AG09309 (cell line): ENCODE measurements at regions not wholly inside any gene's neighbourhood (a gene's known extent, or its start where the extent isn't known, plus 50 kb on each side); places are given as distances from the start of the nearest gene placed in this dataset.

Experiments used
- DNase-seq: peaks from one replicate; pipeline ENCODE4 v3.0.0-alpha.2; 2010; ENCODE audit warnings: low read depth
- H3K4me3 ChIP-seq: 2 replicates; pipeline ENCODE4 v1.5.1; 2011; ENCODE audit warnings: mild to moderate bottlenecking, low read depth, low read length, moderate library complexity; ENCODE audit not compliant: control insufficient read depth
- TF ChIP-seq, protein P1 (sequence below): IDR thresholded peaks from 2 replicates; pipeline ENCODE4 v1.5.1; 2011; ENCODE audit warnings: mild to moderate bottlenecking, low read depth, low read length, inconsistent platforms; ENCODE audit not compliant: insufficient read depth, control insufficient read depth; ENCODE audit errors: missing control alignments

DNA sequence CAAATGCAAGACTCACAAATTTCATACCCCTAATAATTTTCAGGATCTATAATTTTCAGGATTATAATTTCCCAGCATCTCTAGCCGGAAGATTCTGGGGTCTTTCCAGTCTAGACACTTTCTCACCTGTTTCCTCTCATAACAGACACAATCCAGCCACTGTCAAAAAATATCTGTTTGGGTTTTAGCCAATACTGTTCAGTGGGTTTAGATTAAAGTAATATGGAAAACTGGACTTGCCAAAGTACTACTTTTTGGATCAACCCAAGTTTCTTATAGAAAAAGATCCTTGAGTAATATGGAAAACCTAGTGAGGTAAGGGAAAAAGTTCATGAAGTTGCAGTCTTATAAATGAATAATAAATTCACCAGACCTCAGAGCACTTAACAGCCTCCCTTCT, 62.1 kb upstream of the NEBL start:
- TF ChIP-seq, protein P1, sequence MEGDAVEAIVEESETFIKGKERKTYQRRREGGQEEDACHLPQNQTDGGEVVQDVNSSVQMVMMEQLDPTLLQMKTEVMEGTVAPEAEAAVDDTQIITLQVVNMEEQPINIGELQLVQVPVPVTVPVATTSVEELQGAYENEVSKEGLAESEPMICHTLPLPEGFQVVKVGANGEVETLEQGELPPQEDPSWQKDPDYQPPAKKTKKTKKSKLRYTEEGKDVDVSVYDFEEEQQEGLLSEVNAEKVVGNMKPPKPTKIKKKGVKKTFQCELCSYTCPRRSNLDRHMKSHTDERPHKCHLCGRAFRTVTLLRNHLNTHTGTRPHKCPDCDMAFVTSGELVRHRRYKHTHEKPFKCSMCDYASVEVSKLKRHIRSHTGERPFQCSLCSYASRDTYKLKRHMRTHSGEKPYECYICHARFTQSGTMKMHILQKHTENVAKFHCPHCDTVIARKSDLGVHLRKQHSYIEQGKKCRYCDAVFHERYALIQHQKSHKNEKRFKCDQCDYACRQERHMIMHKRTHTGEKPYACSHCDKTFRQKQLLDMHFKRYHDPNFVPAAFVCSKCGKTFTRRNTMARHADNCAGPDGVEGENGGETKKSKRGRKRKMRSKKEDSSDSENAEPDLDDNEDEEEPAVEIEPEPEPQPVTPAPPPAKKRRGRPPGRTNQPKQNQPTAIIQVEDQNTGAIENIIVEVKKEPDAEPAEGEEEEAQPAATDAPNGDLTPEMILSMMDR: no peak
- no peak for DNase-seq
- H3K4me3 ChIP-seq: no peak overlapping the region

DNA sequence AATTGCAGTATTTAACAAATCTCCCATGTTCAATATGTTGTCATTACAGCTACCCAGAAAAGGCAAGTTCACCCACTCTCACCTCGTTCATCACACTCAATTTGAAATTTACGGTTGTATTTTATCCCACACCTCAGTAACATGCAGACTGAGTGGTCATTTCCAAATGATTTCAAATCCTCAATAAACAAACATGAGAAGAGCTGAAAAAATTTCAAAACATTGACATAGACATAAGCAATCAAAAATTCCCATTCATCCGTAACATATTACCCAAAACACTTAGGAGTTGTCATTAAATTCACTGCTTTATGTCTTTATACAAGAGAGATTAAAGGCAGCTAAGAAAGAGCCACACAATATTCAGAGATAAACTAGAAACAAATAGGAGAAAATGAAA, 61.7 kb upstream of the NEBL start:
- no peak for DNase-seq
- TF ChIP-seq, protein P1: no peak
- no peak overlapping the region for H3K4me3 ChIP-seq

DNA sequence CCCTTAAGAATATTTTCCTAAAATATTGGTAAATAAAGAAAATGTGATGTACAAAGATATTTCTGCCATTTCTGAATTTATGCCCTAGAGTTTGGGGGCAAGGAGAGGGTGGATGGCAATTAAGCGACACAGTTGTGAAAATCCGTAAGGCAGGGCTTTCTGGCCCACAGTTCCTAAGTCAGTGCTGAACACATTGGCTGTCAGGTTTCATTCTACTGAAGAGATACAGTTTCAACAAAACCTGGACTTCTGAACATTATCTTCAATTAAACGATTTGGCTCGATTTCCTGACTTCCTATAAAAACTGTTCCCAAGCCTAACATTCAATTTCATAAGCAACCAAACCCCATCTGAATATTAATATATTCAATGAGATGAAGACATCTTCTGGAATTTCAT, 61.1 kb upstream of the NEBL start:
- no peak for DNase-seq
- TF ChIP-seq, protein P1: no peak
- no peak overlapping the region for H3K4me3 ChIP-seq

DNA sequence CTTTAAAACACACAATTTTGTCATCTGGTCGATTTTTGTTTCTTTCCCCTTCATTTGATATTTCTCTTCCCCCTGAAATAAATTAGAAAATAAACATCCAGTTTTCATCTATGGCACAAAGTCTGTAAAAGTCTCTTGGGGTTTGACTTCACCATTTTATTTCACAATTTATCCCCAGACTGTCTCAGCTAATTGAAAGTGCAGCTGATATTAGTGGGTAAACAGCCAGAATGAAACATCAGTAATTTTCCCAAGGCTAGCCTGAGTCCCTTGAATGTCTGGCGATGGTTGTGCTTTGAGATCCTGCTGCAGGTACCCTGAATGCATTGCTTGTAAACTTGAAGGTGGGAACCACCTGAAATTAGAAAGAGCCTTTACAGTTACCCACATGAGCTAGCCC, 60.6 kb upstream of the NEBL start:
- TF ChIP-seq, protein P1: no peak
- H3K4me3 ChIP-seq: no peak overlapping the region

DNA sequence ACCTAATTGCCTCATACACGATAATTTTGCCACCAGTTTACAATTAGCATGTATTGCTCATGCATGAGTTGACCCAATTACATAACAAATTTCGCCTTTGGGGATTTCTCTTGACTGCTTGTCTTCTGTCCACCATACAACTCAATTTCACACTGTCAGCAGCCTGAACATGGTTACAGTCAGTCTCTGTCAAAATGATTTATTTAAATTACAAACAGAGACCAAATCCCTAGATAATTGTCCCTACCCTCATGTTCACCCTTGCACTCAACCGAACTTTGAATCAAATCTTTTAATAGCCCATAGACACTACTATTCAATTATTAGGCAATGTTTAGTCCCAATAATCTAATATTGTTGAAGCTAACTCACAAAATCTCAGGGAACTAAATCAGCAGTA, 59.7 kb upstream of the NEBL start:
- no peak for DNase-seq
- TF ChIP-seq, protein P1: no peak
- no peak overlapping the region for H3K4me3 ChIP-seq

More for the DNA sequence above, 60.6 kb upstream of the NEBL start:
- DNase-seq: no peak

DNA sequence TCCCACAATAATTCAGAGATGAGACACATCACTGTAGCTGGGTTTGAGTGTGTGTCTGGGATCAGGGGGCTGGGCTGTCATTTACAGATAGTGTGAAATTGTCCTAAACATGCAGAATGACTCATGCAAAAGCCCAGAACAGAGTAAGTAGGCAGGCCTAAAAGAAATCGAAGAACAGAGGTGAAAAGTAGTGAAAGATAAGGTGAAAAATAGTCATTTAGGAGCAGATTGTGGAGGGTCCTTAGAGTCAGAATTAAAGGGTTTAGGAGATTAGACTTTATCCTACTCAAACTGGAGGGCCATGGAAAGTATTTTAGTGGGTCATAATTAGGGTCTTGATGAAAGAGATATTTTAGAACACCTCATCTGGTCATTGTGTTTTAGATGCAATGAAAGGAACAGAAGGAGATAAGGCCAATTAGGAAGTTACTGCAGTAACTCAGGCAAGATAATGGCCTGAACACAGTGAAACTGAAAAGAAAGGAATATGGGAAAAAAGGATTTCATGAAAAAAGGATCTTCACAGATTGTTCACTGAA, 58.3 kb upstream of the NEBL start:
- TF ChIP-seq, protein P1: no peak
- DNase-seq: no peak

DNA sequence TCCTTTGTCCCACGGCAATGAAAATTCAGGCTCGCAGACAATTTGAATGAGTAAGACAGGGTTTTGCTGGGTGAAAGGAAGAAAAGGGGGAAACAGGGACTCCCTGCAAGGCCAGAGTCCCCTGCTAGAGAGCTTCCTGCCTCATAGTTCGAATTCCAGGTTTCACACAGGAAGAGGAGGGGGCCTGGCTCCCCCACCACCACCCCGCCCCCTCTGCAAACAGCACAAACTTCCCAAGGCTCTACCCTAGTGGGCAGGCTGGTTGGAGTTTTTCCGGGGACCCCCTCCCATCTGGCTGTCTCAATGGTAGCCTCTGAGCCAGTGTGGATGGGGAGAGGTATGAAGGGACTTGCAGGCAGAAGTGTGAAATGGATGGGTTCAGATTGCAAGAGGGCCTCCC, 57.4 kb upstream of the NEBL start:
- no peak for DNase-seq
- H3K4me3 ChIP-seq: no peak overlapping the region
- TF ChIP-seq, protein P1: no peak

More for the DNA sequence above, 58.3 kb upstream of the NEBL start:
- H3K4me3 ChIP-seq: no peak overlapping the region
